AG04450 (cell line): ENCODE measurements at regions not wholly inside any gene's neighbourhood (a gene's known extent, or its start where the extent isn't known, plus 50 kb on each side); places are given as distances from the start of the nearest gene placed in this dataset.

ENCODE experiments used
- CTCF ChIA-PET: fragments of 300-600, 350-600 bp; formaldehyde crosslinking; extraction: SDS; loops from one replicate; lab custom pipeline; 2022; ENCODE audit warnings: antibody characterized with exemption, inconsistent platforms; lab: Charles Lee
- POLR2A ChIA-PET: fragments of 350-600 bp; formaldehyde crosslinking; extraction: SDS; loops from one replicate; lab custom pipeline; 2021; ENCODE audit warnings: antibody characterized with exemption, inconsistent platforms; lab: Yijun Ruan, JAX
- DNase-seq: peaks from one replicate; pipeline ENCODE4 v3.0.0-alpha.2; 2011; ENCODE audit warnings: low read depth, low spot score
- H3K27ac ChIP-seq: one replicate; pipeline ENCODE4 v1.5.1; 2012; ENCODE audit warnings: low read depth, low read length, control low read depth
- H3K27me3 ChIP-seq: one replicate; pipeline ENCODE4 v1.6.0; 2012; ENCODE audit warnings: low read length; ENCODE audit not compliant: control insufficient read depth, insufficient read depth
- H3K4me3 ChIP-seq: 2 replicates; pipeline ENCODE4 v1.5.1; 2011; ENCODE audit warnings: mild to moderate bottlenecking, low read depth, low read length, control low read depth
- H3K9me3 ChIP-seq: 2 replicates; pipeline ENCODE4 v1.5.1; 2012; ENCODE audit warnings: low read length; ENCODE audit not compliant: control insufficient read depth, insufficient read depth
- CTCF ChIP-seq: IDR thresholded peaks from 2 replicates; pipeline ENCODE4 v1.5.1; 2011; ENCODE audit warnings: low read depth, low read length, control low read depth, inconsistent platforms

GRCh38 chr7:51521694-51522312 lies 205.2 kb upstream of the COBL start:
- H3K9me3 ChIP-seq: peaks cover 18% of the 10 kb centered on the region
- ChIA-PET CTCF (no interaction called here), POLR2A (no interaction called here)
- TF ChIP-seq CTCF: no peak
- H3K27me3 ChIP-seq: no peaks in the 10 kb centered on the region
- no peak for DNase-seq
- no peak overlapping the region for H3K4me3 ChIP-seq
- no peak overlapping the region for H3K27ac ChIP-seq

- Histone ChIP-seq H3K4me3 (no peak overlapping the region), H3K27me3 (no peaks in the 10 kb centered on the region), H3K9me3 (peaks cover 18% of the 10 kb centered on the region), H3K27ac (no peak overlapping the region)
- no peak for DNase-seq
- no peak for TF ChIP-seq CTCF
- POLR2A ChIA-PET: no interaction called here
- CTCF ChIA-PET: no interaction called here
These were observed 204.4 kb upstream of the COBL start for GRCh38 chr7:51521054-51521453.

- no peak for TF ChIP-seq CTCF
- H3K9me3 ChIP-seq: peaks cover 25% of the 10 kb centered on the region
- POLR2A ChIA-PET: no interaction called here
- H3K27me3 ChIP-seq: no peaks in the 10 kb centered on the region
- H3K27ac ChIP-seq: no peak overlapping the region
- CTCF ChIA-PET: no interaction called here
- no peak for DNase-seq
- no peak overlapping the region for H3K4me3 ChIP-seq
These were observed 202.0 kb upstream of the COBL start for GRCh38 chr7:51518646-51519045.

GRCh38 chr7:51517187-51517586 lies 200.6 kb upstream of the COBL start:
- Histone ChIP-seq H3K27ac (no peak overlapping the region), H3K4me3 (no peak overlapping the region), H3K27me3 (no peaks in the 10 kb centered on the region), H3K9me3 (peaks cover 25% of the 10 kb centered on the region)
- ChIA-PET POLR2A (no interaction called here), CTCF (no interaction called here)
- no peak for TF ChIP-seq CTCF
- no peak for DNase-seq

GRCh38 chr7:51501620-51502019 lies 185.0 kb upstream of the COBL start:
- POLR2A ChIA-PET: no interaction called here
- H3K4me3 ChIP-seq: no peak overlapping the region
- H3K9me3 ChIP-seq: peaks cover 19% of the 10 kb centered on the region; the same call in 1 of the 2 replicates
- no peak for DNase-seq
- CTCF ChIA-PET: no interaction called here
- TF ChIP-seq CTCF: no peak
- no peak overlapping the region for H3K27ac ChIP-seq
- H3K27me3 ChIP-seq: no peaks in the 10 kb centered on the region
